A549 (cell line): ENCODE measurements at regions not wholly inside any gene's neighbourhood (a gene's known extent, or its start where the extent isn't known, plus 50 kb on each side); places are given as distances from the start of the nearest gene placed in this dataset.

Source experiments
- CTCF ChIP-seq: fragments of >200 bp; sonication (Bioruptor Twin); formaldehyde crosslinking; IDR thresholded peaks from 3 replicates; pipeline ENCODE4 v1.5.1; 2016
- E2F6 ChIP-seq: IDR thresholded peaks from 2 replicates; pipeline ENCODE4 v1.6.1; 2012; ENCODE audit warnings: low read depth, borderline replicate concordance
- POLR2A ChIP-seq: IDR thresholded peaks from 2 replicates; pipeline ENCODE4 v1.6.1; 2012; ENCODE audit warnings: mild to moderate bottlenecking, low read length
- RAD21 ChIP-seq, 2 experiments: fragments of >200 bp in 1 of 2; sonication (Bioruptor Twin) in 1 of 2; formaldehyde crosslinking in 1 of 2; IDR thresholded peaks in 1 of 2; conservative IDR thresholded peaks in 1 of 2; 2 replicates in 1 of 2; 3 replicates in 1 of 2; pipeline ENCODE4 v1.6.1; 2012 to 2018; ENCODE audit warnings: inconsistent platforms in 1 of 2
- ZNF302 ChIP-seq: fragments of 250-450 bp; sonication (Bioruptor Pico); IDR thresholded peaks from 2 replicates; pipeline ENCODE4 v1.9.0; 2021; ENCODE audit warnings: inconsistent platforms, mild to moderate bottlenecking, moderate library complexity

- no peak for TF ChIP-seq RAD21 (conservative IDR thresholded peaks at IDR 0.05 in 1 of 2, IDR thresholded peaks at IDR 0.05 in 1 of 2)
- no peak for TF ChIP-seq POLR2A
- no peak for TF ChIP-seq CTCF
- no peak for TF ChIP-seq E2F6
- no peak for TF ChIP-seq ZNF302 (CRISPR knock-in tag)
These were observed 67.3 kb upstream of the NT5E start for GRCh38 chr6:85382541-85382940.
